ENCODE measurements at regions not wholly inside any gene's neighbourhood (a gene's known extent, or its start where the extent isn't known, plus 50 kb on each side); places are given as distances from the start of the nearest gene placed in this dataset.

GRCh38 chr1:166221316-166221715 lies 54.5 kb upstream of the FAM78B start:
- H3K36me3 ChIP-seq (ENCODE audit: control insufficient read depth in 2 of 2, insufficient read depth in 1 of 2, low read length in 2 of 2), result no peaks in the 10 kb centered on the region
- CTCF ChIA-PET, result no interaction called here
- TF ChIP-seq OSR2 (tag by site-specific recombination; IDR thresholded peaks at IDR 0.05), result no peak
- TF ChIP-seq GFI1B (tag by site-specific recombination; IDR thresholded peaks at IDR 0.05), result no peak
- no peak for TF ChIP-seq GLIS2 (tag by site-specific recombination; IDR thresholded peaks at IDR 0.05)
- TF ChIP-seq ZBTB26 (tag by site-specific recombination; optimal IDR thresholded peaks at IDR 0.05), result no peak
- no peak for TF ChIP-seq ZBTB17 (tag by site-specific recombination; IDR thresholded peaks at IDR 0.05)
- no peak for TF ChIP-seq ZNF530 (tag by site-specific recombination; IDR thresholded peaks at IDR 0.05; ENCODE audit: low read depth)
- TF ChIP-seq REPIN1 (tag by site-specific recombination; IDR thresholded peaks at IDR 0.05; ENCODE audit: low read depth), result no peak
- TF ChIP-seq INSM2 (tag by site-specific recombination; IDR thresholded peaks at IDR 0.05), result no peak
- TF ChIP-seq ZBTB1 (tag by site-specific recombination; IDR thresholded peaks at IDR 0.05), result no peak
- TF ChIP-seq ZBTB6 (tag by site-specific recombination; IDR thresholded peaks at IDR 0.05), result no peak
- TF ChIP-seq ZNF112 (tag by site-specific recombination; IDR thresholded peaks at IDR 0.05), result no peak
- no peak for TF ChIP-seq PATZ1 (tag by site-specific recombination; IDR thresholded peaks at IDR 0.05)
- no peak for TF ChIP-seq ZNF26 (tag by site-specific recombination; IDR thresholded peaks at IDR 0.05)
- no peak for TF ChIP-seq RBAK (tag by site-specific recombination; IDR thresholded peaks at IDR 0.05)
- TF ChIP-seq ZNF830 (tag by site-specific recombination; IDR thresholded peaks at IDR 0.05; ENCODE audit: low read depth), result no peak
- TF ChIP-seq ZNF776 (tag by site-specific recombination; IDR thresholded peaks at IDR 0.05; ENCODE audit: borderline replicate concordance), result no peak
- no peaks in the 10 kb centered on the region for H3K9me3 ChIP-seq (ENCODE audit: control insufficient read depth, insufficient read depth, low read depth, low read length)
- POLR2A ChIA-PET, result no interaction called here
- no peaks in the 10 kb centered on the region for H3K4me1 ChIP-seq (ENCODE audit: control insufficient read depth, insufficient read depth, low read length)
- H3K27ac ChIP-seq (ENCODE audit: extremely low read depth, low read depth, low read length), result no peak overlapping the region
- H3K4me3 ChIP-seq (ENCODE audit: low read depth, low read length), result no peak overlapping the region

GRCh38 chr1:166233750-166234366 lies 67.1 kb upstream of the FAM78B start:
- H3K4me1 ChIP-seq (ENCODE audit: control insufficient read depth, insufficient read depth, low read length), result no peaks in the 10 kb centered on the region
- H3K36me3 ChIP-seq (ENCODE audit: control insufficient read depth in 2 of 2, insufficient read depth in 1 of 2, low read length in 2 of 2), result no peaks in the 10 kb centered on the region
- no peak overlapping the region for H3K27ac ChIP-seq (ENCODE audit: extremely low read depth, low read depth, low read length)
- ChIA-PET POLR2A (no interaction called here), CTCF (no interaction called here)
- no peak overlapping the region for H3K4me3 ChIP-seq (ENCODE audit: low read depth, low read length)
- H3K9me3 ChIP-seq (ENCODE audit: control insufficient read depth, insufficient read depth, low read depth, low read length), result no peaks in the 10 kb centered on the region
- no peak for TF ChIP-seq SCRT1 (tag by site-specific recombination; IDR thresholded peaks at IDR 0.05; ENCODE audit: borderline replicate concordance)
- TF ChIP-seq ZNF121 (tag by site-specific recombination; IDR thresholded peaks at IDR 0.05), result no peak
- TF ChIP-seq HIC1 (tag by site-specific recombination; IDR thresholded peaks at IDR 0.05), result no peak
- TF ChIP-seq GLI4 (tag by site-specific recombination; IDR thresholded peaks at IDR 0.05), result no peak
- TF ChIP-seq ZNF837 (tag by site-specific recombination; IDR thresholded peaks at IDR 0.05), result no peak
- TF ChIP-seq ZNF660 (tag by site-specific recombination; IDR thresholded peaks at IDR 0.05), result no peak
- no peak for TF ChIP-seq SETDB1 (IDR thresholded peaks at IDR 0.05; ENCODE audit: insufficient read length, low read length)
- TF ChIP-seq HOXA7 (CRISPR knock-in tag; IDR thresholded peaks at IDR 0.05; ENCODE audit: borderline replicate concordance), result no peak
- no peak for TF ChIP-seq ZSCAN4 (tag by site-specific recombination; IDR thresholded peaks at IDR 0.05)
